IPS-NIHi7 (cell line): ENCODE measurements at regions not wholly inside any gene's neighbourhood (a gene's known extent, or its start where the extent isn't known, plus 50 kb on each side); places are given as distances from the start of the nearest gene placed in this dataset.

Experiments
- DNase-seq: peaks from one replicate; pipeline ENCODE4 v3.0.0; 2012; ENCODE audit warnings: mixed read lengths; ENCODE audit errors: extremely low spot score

- DNase-seq: no peak
These were observed 241.6 kb upstream of the RAB6C start for GRCh38 chr2:129737660-129738527.

DNA sequence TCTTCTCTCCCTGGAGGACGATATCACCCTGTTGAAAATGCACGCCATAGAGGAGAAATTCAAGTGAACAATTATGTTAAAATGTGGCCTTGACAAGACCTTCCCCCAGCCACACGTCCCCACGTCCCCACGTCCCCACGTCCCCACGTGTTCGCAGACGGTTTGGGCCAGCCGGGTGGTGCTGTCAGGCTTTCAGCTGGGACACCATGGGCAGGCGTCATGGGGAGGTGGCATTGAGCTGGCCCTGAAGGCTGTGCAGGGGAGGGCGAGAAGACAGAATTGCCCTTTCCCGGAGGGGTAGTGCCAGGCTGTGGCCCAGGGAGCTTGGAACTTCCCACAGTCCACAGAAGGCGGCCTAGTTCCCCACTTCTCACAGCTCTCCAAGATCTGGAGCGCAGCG lies 240.7 kb upstream of the RAB6C start:
- DNase-seq: no peak

DNA sequence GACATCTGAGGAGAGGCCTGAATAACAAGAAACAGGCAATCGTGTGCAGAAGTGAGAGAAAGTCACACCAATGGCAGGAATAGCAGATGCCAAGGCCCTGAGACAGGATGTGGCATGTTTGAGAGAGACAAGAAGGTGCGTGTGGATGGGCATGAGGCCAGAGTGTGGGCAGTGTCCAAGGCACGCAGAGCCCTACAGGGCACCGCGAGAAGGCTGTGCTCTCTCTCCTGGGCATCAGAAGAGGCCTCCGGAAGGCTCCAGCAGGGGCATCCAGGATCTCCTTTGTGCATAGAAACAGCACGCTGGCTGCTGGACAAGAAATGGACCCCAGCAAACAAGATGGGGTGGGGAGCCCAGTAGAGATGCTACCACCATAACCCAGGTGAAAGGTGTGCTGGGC lies 239.0 kb upstream of the RAB6C start:
- no peak for DNase-seq

DNA sequence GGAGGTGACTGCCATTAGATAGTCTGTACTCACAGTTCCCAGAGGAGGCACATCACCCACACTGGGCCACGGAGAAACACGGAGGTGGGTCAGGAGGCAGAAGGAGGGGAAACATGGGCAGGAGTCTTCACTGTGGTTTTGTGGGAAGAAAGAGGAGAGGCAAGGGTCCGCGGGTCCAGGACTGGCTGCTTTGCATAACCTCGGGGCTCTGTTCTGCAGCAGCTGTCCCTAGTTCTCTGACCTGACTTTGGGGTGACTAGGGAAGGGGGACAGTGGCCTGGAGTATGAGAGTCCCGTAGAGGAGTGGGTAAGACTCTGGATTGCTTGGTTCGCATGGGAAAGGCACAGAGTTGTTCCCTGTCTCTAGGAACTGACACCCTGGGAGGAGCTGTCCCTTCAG lies 238.3 kb upstream of the RAB6C start:
- DNase-seq: no peak

- DNase-seq: no peak
These were observed 237.8 kb upstream of the RAB6C start for GRCh38 chr2:129741623-129742022.

- DNase-seq: no peak
These were observed 236.9 kb upstream of the RAB6C start for GRCh38 chr2:129742415-129743180.

- DNase-seq: no peak
These were observed 235.3 kb upstream of the RAB6C start for GRCh38 chr2:129744141-129744540.

GRCh38 chr2:129744649-129745048 lies 234.8 kb upstream of the RAB6C start:
- DNase-seq: peak; percentile 65

DNA sequence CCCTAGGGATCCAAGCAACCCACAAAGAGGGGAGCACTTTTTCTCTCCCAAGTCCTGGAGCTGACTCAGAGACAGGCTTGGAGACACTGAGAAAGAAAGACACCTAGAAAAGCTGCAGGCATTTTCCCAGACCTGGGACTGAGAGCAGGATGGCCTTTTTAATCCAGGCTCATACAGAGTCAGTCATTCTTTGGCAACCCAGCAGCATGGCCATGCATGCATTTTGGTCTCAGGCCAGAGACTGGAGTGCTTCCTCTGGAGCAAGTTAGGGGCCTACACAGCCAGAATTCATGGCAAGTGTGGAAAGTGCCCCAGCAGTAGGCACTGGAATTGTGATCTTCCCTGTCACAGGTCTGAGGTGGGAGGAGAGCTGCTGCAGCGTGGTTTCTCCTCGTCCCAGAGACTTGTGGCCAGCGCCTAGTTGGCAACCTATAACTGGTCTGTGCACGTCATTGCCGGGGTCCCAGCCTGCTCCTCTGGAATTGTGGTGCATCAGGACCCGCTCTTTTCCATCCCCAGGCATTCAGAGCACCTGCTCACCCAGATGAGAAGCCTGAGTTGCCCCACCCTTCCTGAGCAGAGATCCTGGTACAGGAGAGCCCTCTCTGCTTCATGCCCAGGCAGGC lies 231.9 kb upstream of the RAB6C start:
- no peak for DNase-seq

DNA sequence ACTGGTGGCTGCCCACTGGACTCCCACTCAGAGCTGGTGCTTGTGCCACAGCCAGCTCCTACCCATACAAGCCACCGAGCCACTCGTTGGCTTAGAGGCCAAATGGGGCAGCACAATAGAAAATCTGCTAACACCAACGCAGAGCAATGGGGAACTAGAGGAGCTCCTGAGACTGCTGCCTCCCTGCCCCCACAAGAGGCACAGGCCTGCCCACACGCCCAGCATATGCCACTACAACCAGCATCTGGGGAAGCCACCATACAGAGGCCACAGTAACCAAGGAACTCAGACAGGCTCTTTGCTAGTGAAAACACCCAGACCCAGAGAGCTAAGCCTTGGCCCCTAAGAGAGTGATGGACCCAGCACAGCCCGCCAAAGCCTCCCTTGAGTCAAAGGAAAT lies 231.2 kb upstream of the RAB6C start:
- DNase-seq: no peak

DNA sequence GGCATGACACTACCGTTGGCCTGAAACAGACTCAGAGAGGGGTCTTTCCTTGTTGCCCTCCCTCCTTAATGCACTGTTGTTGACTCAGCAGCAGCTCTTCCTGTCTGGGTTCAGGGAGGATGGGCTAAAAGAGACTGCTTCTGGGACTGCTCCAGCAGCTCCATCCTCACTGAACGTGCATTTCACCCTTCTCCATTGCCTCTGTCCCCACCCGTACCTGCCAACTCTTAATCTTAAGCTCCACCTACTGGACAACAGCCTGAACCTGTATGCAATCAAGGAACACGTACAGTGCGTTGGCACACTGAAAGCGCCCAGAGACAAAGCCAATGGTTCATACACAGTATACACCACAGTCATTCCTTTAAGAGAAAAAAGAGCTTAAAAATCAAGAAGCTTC lies 230.8 kb upstream of the RAB6C start:
- DNase-seq: peak; percentile 63

GRCh38 chr2:129751409-129751808 lies 228.1 kb upstream of the RAB6C start:
- no peak for DNase-seq

GRCh38 chr2:129752176-129752575 lies 227.3 kb upstream of the RAB6C start:
- DNase-seq: no peak

GRCh38 chr2:129752686-129753085 lies 226.8 kb upstream of the RAB6C start:
- DNase-seq: no peak

DNA sequence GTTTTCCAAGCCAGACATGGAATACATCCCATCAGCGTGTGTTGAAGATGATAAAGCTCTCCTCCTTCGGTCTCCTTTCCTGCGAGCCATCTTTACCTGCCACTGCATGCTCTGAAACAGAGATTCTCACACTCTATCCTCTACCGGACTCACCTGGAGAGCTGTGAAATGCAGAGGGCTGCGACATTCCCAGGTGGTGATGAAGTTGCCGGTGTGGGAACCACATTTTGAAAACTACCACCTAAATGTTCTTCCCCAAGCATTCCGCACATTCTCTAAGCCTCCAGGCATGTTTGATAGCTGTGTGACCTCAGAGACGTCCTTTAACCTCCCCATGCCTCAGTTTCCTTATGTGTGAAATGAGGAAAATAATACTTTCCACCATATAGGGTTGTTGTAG lies 226.2 kb upstream of the RAB6C start:
- DNase-seq: no peak

GRCh38 chr2:129754421-129754820 lies 225.0 kb upstream of the RAB6C start:
- DNase-seq: no peak

DNA sequence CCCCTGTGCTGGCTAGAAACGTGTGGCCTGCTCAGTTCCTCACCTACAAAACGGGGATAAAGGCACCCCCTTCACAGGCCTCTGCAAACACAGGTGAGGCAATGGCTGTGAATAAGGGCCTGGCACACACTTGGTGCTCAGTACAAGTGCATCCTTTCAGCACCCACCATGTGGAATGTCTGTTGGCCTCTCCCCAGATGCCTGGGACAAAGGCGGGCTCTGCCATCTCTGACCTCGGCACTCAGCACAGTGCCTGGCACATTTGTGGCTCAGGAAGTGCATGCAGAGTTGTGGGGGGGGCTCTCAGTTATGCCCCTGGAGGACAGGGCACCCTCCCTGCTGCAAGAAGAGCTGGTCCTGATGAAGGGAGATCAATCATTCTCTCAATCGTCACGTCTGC lies 224.6 kb upstream of the RAB6C start:
- no peak for DNase-seq

- no peak for DNase-seq
These were observed 223.7 kb upstream of the RAB6C start for GRCh38 chr2:129755786-129756185.

DNA sequence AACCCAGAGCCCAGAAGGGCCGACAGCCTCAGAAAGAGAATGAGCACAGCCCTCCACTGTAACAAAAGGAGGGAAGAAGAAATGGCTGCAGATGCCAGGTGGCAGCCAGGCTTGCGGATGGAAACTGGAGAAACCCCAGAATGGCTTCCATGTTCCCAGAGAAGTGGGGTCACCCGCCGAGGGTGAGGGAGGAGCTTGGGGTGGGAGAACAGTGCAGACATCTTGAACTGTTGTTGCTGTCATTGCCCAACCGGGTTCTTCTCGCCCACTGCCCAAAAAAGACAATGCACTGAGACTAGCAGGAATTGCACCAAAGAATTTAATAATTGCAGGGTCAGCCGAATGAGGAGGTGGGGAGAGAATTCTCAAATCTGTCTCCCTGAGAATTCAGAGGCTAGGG lies 223.2 kb upstream of the RAB6C start:
- no peak for DNase-seq

GRCh38 chr2:129757366-129757914 lies 222.0 kb upstream of the RAB6C start:
- no peak for DNase-seq

- DNase-seq: peak; percentile 61
These were observed 221.3 kb upstream of the RAB6C start for GRCh38 chr2:129757915-129758783.
